ENCODE measurements at regions not wholly inside any gene's neighbourhood (a gene's known extent, or its start where the extent isn't known, plus 50 kb on each side); places are given as distances from the start of the nearest gene placed in this dataset.

DNA sequence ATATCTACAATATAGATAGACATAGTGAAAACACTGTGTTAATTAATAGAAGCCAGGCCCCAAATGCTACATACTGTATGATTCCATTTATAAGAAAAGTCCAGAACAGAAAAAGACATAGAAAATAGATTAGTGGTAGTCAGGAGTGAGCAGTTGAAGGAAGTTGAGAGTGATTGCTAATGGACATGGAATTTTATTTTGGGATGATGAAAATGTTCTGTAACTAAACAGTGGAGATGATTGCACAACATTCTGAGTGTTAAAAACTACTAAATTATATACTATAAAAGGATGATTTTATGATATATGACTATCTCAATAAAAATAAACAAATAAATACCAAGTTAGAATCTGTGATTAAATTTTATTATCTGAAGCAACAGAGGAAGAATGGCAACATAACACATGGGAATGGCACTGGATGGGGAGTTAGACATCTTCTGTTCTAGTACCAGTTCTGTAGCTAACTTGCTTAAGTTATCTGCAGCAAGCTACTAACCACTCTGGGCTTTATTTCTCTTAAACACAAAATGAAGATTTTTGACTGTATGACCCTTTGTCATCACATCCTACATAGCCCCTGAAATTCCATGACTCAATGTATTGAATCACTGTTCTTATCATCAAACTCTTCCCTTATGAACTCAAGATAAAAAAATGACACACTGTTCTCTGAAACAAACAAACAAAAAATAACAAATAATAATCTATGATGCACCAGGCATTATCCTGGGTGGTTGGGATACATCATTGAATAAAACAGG lies 612.7 kb downstream of the TBL1XR1 start:
- DNase-seq (ENCODE audit: low read depth) = no peak
- TF ChIP-seq, protein P1, sequence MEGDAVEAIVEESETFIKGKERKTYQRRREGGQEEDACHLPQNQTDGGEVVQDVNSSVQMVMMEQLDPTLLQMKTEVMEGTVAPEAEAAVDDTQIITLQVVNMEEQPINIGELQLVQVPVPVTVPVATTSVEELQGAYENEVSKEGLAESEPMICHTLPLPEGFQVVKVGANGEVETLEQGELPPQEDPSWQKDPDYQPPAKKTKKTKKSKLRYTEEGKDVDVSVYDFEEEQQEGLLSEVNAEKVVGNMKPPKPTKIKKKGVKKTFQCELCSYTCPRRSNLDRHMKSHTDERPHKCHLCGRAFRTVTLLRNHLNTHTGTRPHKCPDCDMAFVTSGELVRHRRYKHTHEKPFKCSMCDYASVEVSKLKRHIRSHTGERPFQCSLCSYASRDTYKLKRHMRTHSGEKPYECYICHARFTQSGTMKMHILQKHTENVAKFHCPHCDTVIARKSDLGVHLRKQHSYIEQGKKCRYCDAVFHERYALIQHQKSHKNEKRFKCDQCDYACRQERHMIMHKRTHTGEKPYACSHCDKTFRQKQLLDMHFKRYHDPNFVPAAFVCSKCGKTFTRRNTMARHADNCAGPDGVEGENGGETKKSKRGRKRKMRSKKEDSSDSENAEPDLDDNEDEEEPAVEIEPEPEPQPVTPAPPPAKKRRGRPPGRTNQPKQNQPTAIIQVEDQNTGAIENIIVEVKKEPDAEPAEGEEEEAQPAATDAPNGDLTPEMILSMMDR (IDR thresholded peaks at IDR 0.05; ENCODE audit: low read depth, low read length, missing control alignments) = no peak
- H3K4me3 ChIP-seq (ENCODE audit: low read depth, low read length) = no peak overlapping the region

GRCh38 chr3:176583956-176584355 lies 613.3 kb downstream of the TBL1XR1 start:
- DNase-seq (ENCODE audit: low read depth) = no peak
- TF ChIP-seq, protein P1 (IDR thresholded peaks at IDR 0.05; ENCODE audit: low read depth, low read length, missing control alignments) = no peak
- H3K4me3 ChIP-seq (ENCODE audit: low read depth, low read length) = no peak overlapping the region

DNA sequence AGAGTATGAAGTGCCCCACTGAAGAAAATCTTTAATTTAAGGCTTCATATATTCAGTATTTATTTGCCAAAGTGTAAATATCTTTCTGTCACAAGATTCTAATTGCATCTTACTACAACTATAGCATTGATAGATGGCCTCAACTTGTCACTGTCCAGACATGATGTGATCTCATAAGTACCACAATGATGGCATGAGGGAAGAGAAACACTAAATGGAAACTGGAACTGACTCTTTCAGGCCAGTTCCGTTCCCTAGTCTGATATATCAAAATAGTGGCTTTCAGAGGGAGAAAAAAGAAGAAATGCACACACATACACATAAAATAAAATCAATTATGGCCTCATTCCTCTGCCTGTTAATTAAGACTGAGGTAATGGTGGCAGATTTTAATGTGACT lies 615.7 kb downstream of the TBL1XR1 start:
- H3K4me3 ChIP-seq (ENCODE audit: low read depth, low read length) = no peak overlapping the region
- DNase-seq (ENCODE audit: low read depth) = no peak
- TF ChIP-seq, protein P1 (IDR thresholded peaks at IDR 0.05; ENCODE audit: low read depth, low read length, missing control alignments) = no peak

DNA sequence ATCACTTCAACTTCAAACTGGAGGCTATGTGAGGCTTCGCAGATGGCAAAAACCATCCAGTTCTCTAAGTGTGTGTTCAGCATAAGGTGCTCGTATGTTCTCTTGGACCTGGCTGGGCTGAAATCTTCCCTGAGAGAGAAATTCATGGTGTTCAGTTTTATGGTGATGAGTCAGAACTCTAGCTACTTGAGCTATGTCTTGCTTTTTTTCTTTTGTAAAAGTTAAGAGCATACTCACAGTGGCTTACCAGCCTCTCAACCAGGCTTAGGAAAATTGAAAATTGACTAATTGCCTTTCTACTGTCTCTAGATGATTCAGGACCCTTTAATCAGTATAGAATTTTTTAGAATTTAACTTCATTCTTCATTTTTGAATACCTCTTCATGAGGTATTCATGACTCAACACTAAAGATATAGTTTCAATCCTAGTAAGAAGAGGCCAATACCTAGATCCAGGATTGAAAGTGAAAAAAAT lies 617.5 kb downstream of the TBL1XR1 start:
- TF ChIP-seq, protein P1 (IDR thresholded peaks at IDR 0.05; ENCODE audit: low read depth, low read length, missing control alignments) = no peak
- no peak overlapping the region for H3K4me3 ChIP-seq (ENCODE audit: low read depth, low read length)
- no peak for DNase-seq (ENCODE audit: low read depth)

DNA sequence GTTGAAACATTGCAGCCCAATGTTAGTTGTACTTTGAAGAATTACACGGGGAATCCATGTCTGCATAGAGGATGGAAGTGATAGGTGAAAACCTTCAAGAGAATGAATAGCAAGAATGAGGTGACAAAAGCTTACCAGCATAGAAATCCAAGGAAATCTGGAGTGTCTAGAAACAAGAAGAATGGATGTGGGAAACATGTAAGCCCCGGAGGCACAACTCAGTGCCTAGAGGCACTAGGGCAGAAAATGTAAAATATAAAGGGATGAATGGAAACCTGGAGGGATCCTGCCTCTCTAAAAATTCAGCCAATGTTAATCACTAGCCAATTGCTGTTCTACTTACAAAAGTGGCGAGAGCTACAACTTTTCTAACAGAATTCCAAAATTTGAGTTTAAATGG lies 619.0 kb downstream of the TBL1XR1 start:
- no peak for DNase-seq (ENCODE audit: low read depth)
- TF ChIP-seq, protein P1 (IDR thresholded peaks at IDR 0.05; ENCODE audit: low read depth, low read length, missing control alignments) = no peak
- H3K4me3 ChIP-seq (ENCODE audit: low read depth, low read length) = no peak overlapping the region

- TF ChIP-seq, protein P1 (IDR thresholded peaks at IDR 0.05; ENCODE audit: low read depth, low read length, missing control alignments) = no peak
- no peak for DNase-seq (ENCODE audit: low read depth)
- no peak overlapping the region for H3K4me3 ChIP-seq (ENCODE audit: low read depth, low read length)
These were observed 619.8 kb downstream of the TBL1XR1 start for GRCh38 chr3:176577447-176577846.

DNA sequence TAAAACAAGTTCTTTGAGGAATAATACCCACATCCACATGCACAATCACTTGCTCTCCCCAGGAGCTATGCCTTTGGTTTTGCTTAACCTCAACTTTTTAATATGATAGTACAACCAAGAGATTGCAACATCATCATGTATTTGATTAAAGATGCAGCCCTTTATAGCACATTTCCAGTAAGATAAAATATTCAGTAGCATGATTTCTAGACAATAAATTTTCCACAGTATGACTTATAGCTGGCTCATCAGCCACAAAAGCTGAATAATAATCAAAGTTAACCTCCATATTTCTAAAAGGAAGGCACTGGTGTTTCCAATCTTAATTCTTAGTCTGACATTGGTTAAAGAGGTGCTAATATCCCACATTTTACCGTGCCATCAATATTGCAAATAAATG lies 622.5 kb downstream of the TBL1XR1 start:
- no peak for DNase-seq (ENCODE audit: low read depth)
- no peak overlapping the region for H3K4me3 ChIP-seq (ENCODE audit: low read depth, low read length)
- TF ChIP-seq, protein P1 (IDR thresholded peaks at IDR 0.05; ENCODE audit: low read depth, low read length, missing control alignments) = no peak

Data from GM12864 (cell line).